Mesendoderm (in vitro differentiated cells): ENCODE measurements at regions not wholly inside any gene's neighbourhood (a gene's known extent, or its start where the extent isn't known, plus 50 kb on each side); places are given as distances from the start of the nearest gene placed in this dataset.

Source experiments
- DNase-seq: peaks from one replicate; pipeline ENCODE4 v3.0.0; 2013
- H2AK5ac ChIP-seq: 2 replicates; pipeline ENCODE4 v1.6.1; 2013; ENCODE audit warnings: low read length, inconsistent platforms
- H2BK120ac ChIP-seq: 2 replicates; pipeline ENCODE4 v1.6.1; 2013; ENCODE audit warnings: low read depth, mild to moderate bottlenecking, low read length, moderate library complexity, mixed read lengths
- H2BK15ac ChIP-seq: replicated peaks from 2 replicates; pipeline ENCODE4 v1.6.1; 2013; ENCODE audit warnings: low read depth, mild to moderate bottlenecking, moderate library complexity
- H2BK5ac ChIP-seq: 2 replicates; pipeline ENCODE4 v1.6.1; 2013; ENCODE audit warnings: low read length, inconsistent platforms
- H3K18ac ChIP-seq: 2 replicates; pipeline ENCODE4 v1.6.1; 2013; ENCODE audit warnings: mild to moderate bottlenecking, low read length, mixed read lengths
- H3K23ac ChIP-seq: one replicate; pipeline ENCODE4 v1.6.1; 2013; ENCODE audit warnings: low read length
- H3K27ac ChIP-seq: 2 replicates; pipeline ENCODE4 v1.5.1; 2013; ENCODE audit warnings: low read depth, mild to moderate bottlenecking, inconsistent platforms, low read length, moderate library complexity
- H3K27me3 ChIP-seq: 2 replicates; pipeline ENCODE4 v1.6.1; 2013; ENCODE audit warnings: low read length, control low read depth, mild to moderate bottlenecking, inconsistent platforms; ENCODE audit not compliant: insufficient read depth, poor library complexity
- H3K36me3 ChIP-seq: 2 replicates; pipeline ENCODE4 v1.6.1; 2013; ENCODE audit warnings: low read length, inconsistent platforms; ENCODE audit not compliant: control insufficient read depth, insufficient read depth
- H3K4ac ChIP-seq: one replicate; pipeline ENCODE4 v1.6.1; 2013; ENCODE audit warnings: low read depth, mild to moderate bottlenecking, low read length, moderate library complexity
- H3K4me1 ChIP-seq: 2 replicates; pipeline ENCODE4 v1.6.1; 2013; ENCODE audit warnings: low read depth, low read length, inconsistent platforms; ENCODE audit not compliant: control insufficient read depth
- H3K4me2 ChIP-seq: 2 replicates; pipeline ENCODE4 v1.6.1; 2013; ENCODE audit warnings: low read length
- H3K4me3 ChIP-seq: 2 replicates; pipeline ENCODE4 v1.5.1; 2013; ENCODE audit warnings: mild to moderate bottlenecking, low read length
- H3K56ac ChIP-seq: one replicate; pipeline ENCODE4 v1.6.1; 2013; ENCODE audit warnings: low read length
- H3K79me1 ChIP-seq: 2 replicates; pipeline ENCODE4 v1.6.1; 2013; ENCODE audit warnings: low read length, inconsistent platforms
- H3K79me2 ChIP-seq: 2 replicates; pipeline ENCODE4 v1.6.1; 2013; ENCODE audit warnings: mild to moderate bottlenecking, low read length; ENCODE audit not compliant: control insufficient read depth, insufficient read depth
- H3K9ac ChIP-seq: 2 replicates; pipeline ENCODE4 v1.6.1; 2013; ENCODE audit warnings: low read length, inconsistent platforms
- H4K5ac ChIP-seq: one replicate; pipeline ENCODE4 v1.6.1; 2013; ENCODE audit warnings: low read length
- H4K8ac ChIP-seq: one replicate; pipeline ENCODE4 v1.6.1; 2013; ENCODE audit warnings: low read depth, mild to moderate bottlenecking, control low read depth, low read length, moderate library complexity
- WGBS: extraction: QIAGEN DNeasy Blood & Tissue Kit; methylation state at CpG from one replicate; pipeline ENCODE4 v1.1.7; 2013; ENCODE audit warnings: low lambda C conversion rate, missing lambda C conversion rate; ENCODE audit not compliant: insufficient coverage; ENCODE audit errors: extremely low coverage; 5-methylcytosine and 5-hydroxymethylcytosine counted together

DNA sequence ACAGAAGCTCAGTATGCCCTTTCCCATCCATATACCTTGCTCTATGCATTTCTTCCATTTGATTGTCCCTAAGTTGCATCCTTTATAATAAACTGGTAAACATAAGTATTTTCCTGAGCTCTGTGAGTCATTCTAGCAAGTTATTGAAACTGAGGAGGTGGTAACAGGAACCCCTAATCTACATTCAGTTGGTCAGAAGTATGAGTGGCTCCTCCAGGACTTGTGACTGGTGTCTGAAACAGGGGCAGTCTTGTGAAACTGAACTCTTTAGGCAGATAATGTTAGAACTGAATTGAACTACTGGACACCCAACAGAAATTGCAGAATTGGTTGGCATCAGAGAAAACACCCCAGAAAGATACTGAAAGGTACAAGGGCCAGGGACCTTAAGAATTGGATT, 133.1 kb upstream of the POU5F2 start:
- Histone ChIP-seq H2BK15ac (no peak overlapping the region), H3K9ac (no peak overlapping the region), H3K23ac (no peak overlapping the region), H3K4me3 (no peak overlapping the region), H3K18ac (no peak overlapping the region), H3K4me2 (no peak overlapping the region), H4K5ac (no peak overlapping the region), H3K27me3 (no peaks in the 10 kb centered on the region), H3K79me1 (no peaks in the 10 kb centered on the region), H3K27ac (no peak overlapping the region), H2BK120ac (no peak overlapping the region), H3K4ac (no peak overlapping the region), H3K36me3 (no peaks in the 10 kb centered on the region), H2AK5ac (no peak overlapping the region), H3K79me2 (no peaks in the 10 kb centered on the region), H3K4me1 (no peaks in the 10 kb centered on the region), H4K8ac (no peak overlapping the region), H2BK5ac (no peak overlapping the region), H3K56ac (no peak overlapping the region)
- DNase-seq, result no peak

DNA sequence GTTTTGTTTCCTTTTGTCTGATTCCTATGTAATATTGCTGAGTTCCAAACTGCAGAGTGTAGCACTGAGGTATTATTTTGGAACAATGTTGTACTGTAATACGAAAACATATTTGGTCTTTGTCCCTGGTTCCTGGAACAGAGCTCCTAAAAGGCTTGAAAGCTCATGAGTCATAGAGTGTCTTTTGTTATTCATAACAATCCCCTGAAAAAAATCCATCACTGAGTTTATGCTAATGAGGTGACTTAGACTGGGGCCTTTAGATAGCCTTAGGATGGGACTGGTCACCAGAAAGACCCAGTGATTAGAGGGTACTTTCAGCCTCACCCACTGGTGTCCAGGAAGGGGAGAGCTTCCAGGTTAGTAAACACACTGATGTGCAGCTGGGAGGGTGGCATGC, 132.7 kb upstream of the POU5F2 start:
- Histone ChIP-seq H3K4me3 (no peak overlapping the region), H3K9ac (no peak overlapping the region), H3K36me3 (no peaks in the 10 kb centered on the region), H3K4ac (no peak overlapping the region), H3K23ac (no peak overlapping the region), H3K27ac (no peak overlapping the region), H2BK120ac (no peak overlapping the region), H3K79me1 (no peaks in the 10 kb centered on the region), H2BK5ac (no peak overlapping the region), H4K5ac (no peak overlapping the region), H2AK5ac (no peak overlapping the region), H3K79me2 (no peaks in the 10 kb centered on the region), H3K18ac (no peak overlapping the region), H3K4me1 (no peaks in the 10 kb centered on the region), H2BK15ac (no peak overlapping the region), H3K4me2 (no peak overlapping the region), H4K8ac (no peak overlapping the region), H3K56ac (no peak overlapping the region), H3K27me3 (no peaks in the 10 kb centered on the region)
- peak; percentile 32 for DNase-seq
- no CpG with 5 or more reads among the region's 1 CpG for WGBS

DNA sequence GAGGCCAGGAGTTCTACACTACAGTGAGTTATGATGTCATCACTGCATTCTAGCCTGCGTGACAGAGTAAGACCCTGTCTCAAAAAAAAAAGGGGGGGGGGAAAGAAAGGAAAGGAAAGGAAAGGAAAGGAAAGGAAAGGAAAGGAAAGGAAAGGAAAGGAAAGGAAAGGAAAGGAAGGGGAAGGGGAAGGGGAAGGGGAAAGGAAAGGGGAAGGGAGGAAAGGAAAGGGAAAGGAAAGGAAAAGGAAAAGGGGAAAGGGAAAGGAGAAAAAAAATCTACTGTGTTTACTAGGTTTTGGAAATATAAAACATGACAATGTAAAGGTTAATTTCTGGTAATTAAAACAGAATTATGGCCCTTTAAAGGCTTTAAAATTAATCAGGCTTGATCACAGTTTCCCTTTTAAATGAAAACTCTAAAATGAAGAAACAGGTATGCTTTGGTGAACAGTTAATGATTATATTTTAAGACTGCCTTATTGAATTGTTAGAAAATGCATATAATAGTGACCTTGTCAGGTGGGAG, 131.9 kb upstream of the POU5F2 start:
- no peak overlapping the region for H3K27ac ChIP-seq
- H3K4ac ChIP-seq, result no peak overlapping the region
- DNase-seq, result no peak
- H4K8ac ChIP-seq, result no peak overlapping the region
- no peaks in the 10 kb centered on the region for H3K79me1 ChIP-seq
- no peak overlapping the region for H3K4me2 ChIP-seq
- H2BK120ac ChIP-seq, result no peak overlapping the region
- no peak overlapping the region for H3K4me3 ChIP-seq
- no peak overlapping the region for H3K56ac ChIP-seq
- H3K23ac ChIP-seq, result no peak overlapping the region
- H4K5ac ChIP-seq, result no peak overlapping the region
- no peak overlapping the region for H2BK5ac ChIP-seq
- no peaks in the 10 kb centered on the region for H3K36me3 ChIP-seq
- H2AK5ac ChIP-seq, result no peak overlapping the region
- H3K9ac ChIP-seq, result no peak overlapping the region
- WGBS, result no CpG with 5 or more reads among the region's 1 CpG
- no peak overlapping the region for H3K18ac ChIP-seq
- H3K79me2 ChIP-seq, result no peaks in the 10 kb centered on the region
- H2BK15ac ChIP-seq, result no peak overlapping the region
- H3K4me1 ChIP-seq, result no peaks in the 10 kb centered on the region
- no peaks in the 10 kb centered on the region for H3K27me3 ChIP-seq

DNA sequence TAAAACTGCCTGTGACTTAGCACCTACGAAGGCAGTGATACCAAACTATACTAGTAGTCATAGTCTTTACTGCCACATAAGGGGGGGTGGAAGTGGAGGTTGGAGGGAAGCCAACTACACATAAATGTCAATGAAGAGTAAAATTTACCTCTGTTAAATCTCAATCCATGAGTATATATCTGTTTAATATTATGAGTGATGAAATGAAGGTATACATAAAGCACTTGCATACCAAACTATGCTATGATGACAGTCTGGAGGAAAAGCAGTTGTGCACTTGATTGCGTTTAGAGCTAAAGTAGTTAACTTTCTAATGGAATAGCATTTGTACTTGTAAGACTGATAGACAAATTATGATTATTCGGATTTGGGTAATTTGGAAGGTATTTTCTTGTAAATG, 129.2 kb upstream of the POU5F2 start:
- Histone ChIP-seq H3K4me1 (no peaks in the 10 kb centered on the region), H3K9ac (no peak overlapping the region), H3K79me2 (no peaks in the 10 kb centered on the region), H3K4me2 (no peak overlapping the region), H3K4ac (no peak overlapping the region), H2BK15ac (no peak overlapping the region), H3K27ac (no peak overlapping the region), H3K36me3 (no peaks in the 10 kb centered on the region), H3K79me1 (no peaks in the 10 kb centered on the region), H4K8ac (no peak overlapping the region), H2AK5ac (no peak overlapping the region), H2BK5ac (no peak overlapping the region), H3K18ac (no peak overlapping the region), H2BK120ac (no peak overlapping the region), H3K23ac (no peak overlapping the region), H3K27me3 (no peaks in the 10 kb centered on the region), H3K4me3 (no peak overlapping the region), H3K56ac (no peak overlapping the region), H4K5ac (no peak overlapping the region)
- no peak for DNase-seq
- WGBS, result 100% methylated on average over 1 of the region's 3 CpGs

DNA sequence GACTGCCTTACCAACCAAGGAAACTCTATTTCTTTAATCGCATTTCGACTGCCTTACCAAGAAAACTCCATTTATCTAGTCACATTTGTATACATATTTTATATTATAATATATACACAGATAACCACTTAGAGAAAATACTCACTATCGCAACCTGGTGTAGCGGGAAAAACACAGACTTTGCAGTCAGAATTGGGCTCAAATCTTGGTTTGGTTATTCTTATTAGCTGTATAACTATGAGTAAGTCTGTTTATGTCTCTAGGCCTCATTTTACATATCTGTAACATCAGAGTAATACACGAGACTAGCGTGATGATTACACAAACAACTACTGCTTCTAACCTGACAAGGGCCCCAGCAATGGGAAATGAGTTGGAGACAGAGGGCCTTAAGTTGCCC, 127.5 kb upstream of the POU5F2 start:
- DNase-seq, result no peak
- Histone ChIP-seq H2BK120ac (no peak overlapping the region), H3K27me3 (no peaks in the 10 kb centered on the region), H3K4me1 (no peaks in the 10 kb centered on the region), H3K4me2 (no peak overlapping the region), H3K79me2 (no peaks in the 10 kb centered on the region), H3K9ac (no peak overlapping the region), H3K27ac (no peak overlapping the region), H3K4ac (no peak overlapping the region), H3K18ac (no peak overlapping the region), H4K8ac (no peak overlapping the region), H2BK5ac (no peak overlapping the region), H3K23ac (no peak overlapping the region), H2BK15ac (no peak overlapping the region), H4K5ac (no peak overlapping the region), H3K36me3 (no peaks in the 10 kb centered on the region), H3K79me1 (no peaks in the 10 kb centered on the region), H3K56ac (no peak overlapping the region), H3K4me3 (no peak overlapping the region), H2AK5ac (no peak overlapping the region)
- WGBS, result no CpG with 5 or more reads among the region's 6 CpGs

GRCh38 chr5:93850311-93850710, 108.9 kb upstream of the POU5F2 start:
- Histone ChIP-seq H3K4me1 (no peaks in the 10 kb centered on the region), H3K79me1 (no peaks in the 10 kb centered on the region), H3K9ac (no peak overlapping the region), H2BK120ac (no peak overlapping the region), H4K5ac (no peak overlapping the region), H2BK5ac (no peak overlapping the region), H3K56ac (no peak overlapping the region), H3K4ac (no peak overlapping the region), H3K23ac (no peak overlapping the region), H2AK5ac (no peak overlapping the region), H3K79me2 (no peaks in the 10 kb centered on the region), H3K36me3 (no peaks in the 10 kb centered on the region), H3K4me2 (no peak overlapping the region), H3K27me3 (no peaks in the 10 kb centered on the region), H4K8ac (no peak overlapping the region), H3K27ac (no peak overlapping the region), H3K4me3 (no peak overlapping the region), H2BK15ac (no peak overlapping the region), H3K18ac (no peak overlapping the region)
- no CpG with 5 or more reads among the region's 3 CpGs for WGBS
- DNase-seq, result no peak
